ENCODE measurements at regions not wholly inside any gene's neighbourhood (a gene's known extent, or its start where the extent isn't known, plus 50 kb on each side); places are given as distances from the start of the nearest gene placed in this dataset.

DNA sequence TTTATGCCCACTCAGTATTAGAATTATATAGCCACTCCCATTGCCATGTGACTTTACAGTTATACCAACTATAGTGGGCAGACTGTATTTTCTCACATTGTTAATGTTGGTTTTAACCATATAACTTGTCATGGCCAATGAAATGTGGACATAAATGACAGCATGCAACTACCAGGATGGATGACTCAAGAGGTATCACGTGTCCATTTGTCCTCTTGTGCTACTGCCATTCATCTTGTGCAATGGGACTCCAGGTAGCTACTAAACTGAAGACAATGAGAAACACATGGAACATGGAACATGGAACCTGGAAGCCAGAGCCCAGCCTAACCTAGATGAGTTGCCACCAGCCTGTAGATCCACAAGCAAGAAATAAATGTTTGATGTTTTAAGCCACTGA lies 242.7 kb upstream of the IPO5 start:
- Histone ChIP-seq H3K4me3 (no peak overlapping the region), H3K9me2 (ENCODE audit: insufficient read depth) (no peaks in the 10 kb centered on the region), H4K20me1 (ENCODE audit: insufficient read depth) (no peaks in the 10 kb centered on the region), H3K27me3 (replicated peaks; ENCODE audit: insufficient read depth) (no peaks in the 10 kb centered on the region), H3K4me1 (ENCODE audit: insufficient read depth) (no peaks in the 10 kb centered on the region), H2AFZ (no peak overlapping the region), H3K9ac (no peak overlapping the region), H3K36me3 (ENCODE audit: low read depth) (no peaks in the 10 kb centered on the region), H3K79me2 (ENCODE audit: insufficient read depth) (no peaks in the 10 kb centered on the region), H3K9me3 (ENCODE audit: low read depth) (no peaks in the 10 kb centered on the region), H3K4me2 (ENCODE audit: unreplicated experiment) (no peak overlapping the region), H3F3A (ENCODE audit: insufficient read depth) (no peaks in the 10 kb centered on the region), H3K27ac (no peak overlapping the region)
- in situ Hi-C loops (cut with MboI): no loop called here
- TF ChIP-seq EZH2phosphoT487 (IDR thresholded peaks at IDR 0.05; ENCODE audit: insufficient read depth, low read depth) (no peak), EZH2 (IDR thresholded peaks at IDR 0.05; ENCODE audit: insufficient read depth, poor library complexity, severe bottlenecking) (no peak)
- no peak for DNase-seq
- 5 to 10% methylated on average over 1 of the region's 1 CpG for WGBS, 2 experiments (ENCODE audit: low coverage in 1 of 2, low lambda C conversion rate in 2 of 2, missing lambda C conversion rate in 2 of 2)

DNA sequence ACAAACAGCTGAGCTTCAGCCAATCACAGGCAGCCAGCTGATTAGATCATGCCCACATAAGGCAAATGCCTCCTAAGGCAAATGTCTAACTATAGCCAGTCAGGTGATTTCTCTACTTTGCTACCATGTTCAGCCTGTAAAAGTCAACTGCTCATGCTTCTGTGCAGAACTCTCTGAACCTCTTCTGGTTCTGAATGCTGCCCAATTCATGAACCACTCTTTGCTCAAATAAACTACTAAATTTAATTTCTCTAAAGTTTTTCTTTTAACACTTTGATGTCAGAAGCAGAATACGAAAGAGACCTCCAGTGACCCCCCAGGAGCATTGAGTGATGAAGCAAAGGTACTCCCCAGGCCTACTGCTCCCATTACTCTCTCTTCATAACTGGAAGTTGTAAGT lies 240.7 kb upstream of the IPO5 start:
- no peak for DNase-seq
- Histone ChIP-seq H4K20me1 (ENCODE audit: insufficient read depth) (no peaks in the 10 kb centered on the region), H3K4me1 (ENCODE audit: insufficient read depth) (no peaks in the 10 kb centered on the region), H2AFZ (no peak overlapping the region), H3K36me3 (ENCODE audit: low read depth) (no peaks in the 10 kb centered on the region), H3K27me3 (replicated peaks; ENCODE audit: insufficient read depth) (no peaks in the 10 kb centered on the region), H3K4me2 (ENCODE audit: unreplicated experiment) (no peak overlapping the region), H3F3A (ENCODE audit: insufficient read depth) (no peaks in the 10 kb centered on the region), H3K9me3 (ENCODE audit: low read depth) (no peaks in the 10 kb centered on the region), H3K4me3 (no peak overlapping the region), H3K9ac (no peak overlapping the region), H3K9me2 (ENCODE audit: insufficient read depth) (no peaks in the 10 kb centered on the region), H3K79me2 (ENCODE audit: insufficient read depth) (no peaks in the 10 kb centered on the region), H3K27ac (no peak overlapping the region)
- 13 to 27% methylated on average over 1 of the region's 1 CpG for WGBS, 2 experiments (ENCODE audit: low coverage in 1 of 2, low lambda C conversion rate in 2 of 2, missing lambda C conversion rate in 2 of 2)
- in situ Hi-C loops (cut with MboI): no loop called here
- TF ChIP-seq EZH2 (IDR thresholded peaks at IDR 0.05; ENCODE audit: insufficient read depth, poor library complexity, severe bottlenecking) (no peak), EZH2phosphoT487 (IDR thresholded peaks at IDR 0.05; ENCODE audit: insufficient read depth, low read depth) (no peak)

DNA sequence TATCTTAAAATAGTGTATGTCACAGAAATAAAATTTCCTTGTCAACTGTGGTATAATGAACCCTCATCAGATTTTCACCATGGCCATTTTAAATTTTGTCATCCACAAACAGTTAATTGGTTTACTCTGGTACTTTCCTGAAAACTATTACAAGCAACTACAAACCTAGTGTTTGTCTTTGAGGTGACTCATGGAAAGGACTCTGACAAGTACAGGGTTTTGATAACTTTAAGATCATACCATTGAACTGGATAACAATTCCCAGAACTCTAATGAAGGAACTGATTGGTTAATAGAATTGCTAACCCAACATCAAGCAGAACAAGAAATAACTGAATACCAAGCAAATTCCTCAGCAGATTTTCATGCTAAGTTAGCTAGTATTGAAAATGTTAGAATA lies 237.7 kb upstream of the IPO5 start:
- no peak overlapping the region for H3K9ac ChIP-seq
- H3K79me2 ChIP-seq (ENCODE audit: insufficient read depth): no peaks in the 10 kb centered on the region
- H3K27me3 ChIP-seq (replicated peaks; ENCODE audit: insufficient read depth): no peaks in the 10 kb centered on the region
- H3K4me3 ChIP-seq: no peak overlapping the region
- H3K4me1 ChIP-seq (ENCODE audit: insufficient read depth): no peaks in the 10 kb centered on the region
- H3K9me2 ChIP-seq (ENCODE audit: insufficient read depth): no peaks in the 10 kb centered on the region
- no peaks in the 10 kb centered on the region for H3K36me3 ChIP-seq (ENCODE audit: low read depth)
- H3K27ac ChIP-seq: no peak overlapping the region
- H3K9me3 ChIP-seq (ENCODE audit: low read depth): no peaks in the 10 kb centered on the region
- in situ Hi-C loops (cut with MboI): no loop called here
- H3K4me2 ChIP-seq (ENCODE audit: unreplicated experiment): no peak overlapping the region
- no peaks in the 10 kb centered on the region for H4K20me1 ChIP-seq (ENCODE audit: insufficient read depth)
- DNase-seq: no peak
- no peaks in the 10 kb centered on the region for H3F3A ChIP-seq (ENCODE audit: insufficient read depth)
- TF ChIP-seq EZH2phosphoT487 (IDR thresholded peaks at IDR 0.05; ENCODE audit: insufficient read depth, low read depth) (no peak), EZH2 (IDR thresholded peaks at IDR 0.05; ENCODE audit: insufficient read depth, poor library complexity, severe bottlenecking) (no peak)
- H2AFZ ChIP-seq: no peak overlapping the region

DNA sequence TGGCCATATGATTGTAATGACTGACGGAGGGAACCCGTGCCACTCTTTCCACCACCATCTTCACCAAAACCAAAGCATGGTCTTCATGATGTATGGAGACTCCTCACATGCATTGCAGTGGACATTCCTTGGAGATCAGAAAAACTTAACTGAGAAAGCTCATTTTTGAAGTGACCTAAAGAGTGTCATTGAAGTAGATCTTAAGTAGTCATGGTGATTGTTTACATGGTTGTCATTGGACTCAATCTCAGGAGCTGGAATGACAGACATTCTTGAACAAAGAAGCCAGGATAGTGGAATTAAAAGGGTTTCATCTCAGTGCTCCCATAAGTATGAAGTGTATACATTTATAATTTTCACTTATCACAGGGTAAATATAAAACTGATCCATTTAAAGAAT lies 236.7 kb upstream of the IPO5 start:
- no peak overlapping the region for H3K9ac ChIP-seq
- 55 to 62% methylated on average over 2 of the region's 2 CpGs for WGBS, 2 experiments (ENCODE audit: low coverage in 1 of 2, low lambda C conversion rate in 2 of 2, missing lambda C conversion rate in 2 of 2)
- no peak overlapping the region for H3K27ac ChIP-seq
- H4K20me1 ChIP-seq (ENCODE audit: insufficient read depth): no peaks in the 10 kb centered on the region
- no peaks in the 10 kb centered on the region for H3K9me2 ChIP-seq (ENCODE audit: insufficient read depth)
- no peaks in the 10 kb centered on the region for H3K4me1 ChIP-seq (ENCODE audit: insufficient read depth)
- H2AFZ ChIP-seq: no peak overlapping the region
- in situ Hi-C loops (cut with MboI): no loop called here
- H3K36me3 ChIP-seq (ENCODE audit: low read depth): no peaks in the 10 kb centered on the region
- no peak overlapping the region for H3K4me3 ChIP-seq
- H3K4me2 ChIP-seq (ENCODE audit: unreplicated experiment): no peak overlapping the region
- DNase-seq: no peak
- TF ChIP-seq EZH2phosphoT487 (IDR thresholded peaks at IDR 0.05; ENCODE audit: insufficient read depth, low read depth) (no peak), EZH2 (IDR thresholded peaks at IDR 0.05; ENCODE audit: insufficient read depth, poor library complexity, severe bottlenecking) (no peak)
- no peaks in the 10 kb centered on the region for H3F3A ChIP-seq (ENCODE audit: insufficient read depth)
- no peaks in the 10 kb centered on the region for H3K9me3 ChIP-seq (ENCODE audit: low read depth)
- H3K79me2 ChIP-seq (ENCODE audit: insufficient read depth): no peaks in the 10 kb centered on the region
- H3K27me3 ChIP-seq (replicated peaks; ENCODE audit: insufficient read depth): no peaks in the 10 kb centered on the region

DNA sequence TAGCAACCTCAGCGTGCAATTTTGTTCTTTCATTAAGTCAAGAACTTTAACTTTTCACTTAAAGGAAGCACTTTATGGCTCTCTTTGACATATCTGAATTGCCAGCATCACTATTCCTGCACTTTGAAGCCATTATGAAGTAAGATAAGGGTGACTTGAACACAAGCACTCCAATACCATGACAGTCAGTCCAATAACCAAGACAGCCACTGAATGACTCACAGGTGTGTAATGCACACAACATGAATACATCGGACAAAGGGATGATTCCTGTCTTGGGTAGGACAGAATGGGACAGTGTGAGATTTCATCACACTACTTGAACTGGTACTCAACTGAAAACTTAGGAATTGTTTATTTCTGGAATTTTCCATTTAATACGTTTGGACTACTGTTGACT lies 233.7 kb upstream of the IPO5 start:
- DNase-seq: peak; percentile 9
- in situ Hi-C loops (cut with MboI): no loop called here
- Histone ChIP-seq H3F3A (ENCODE audit: insufficient read depth) (no peaks in the 10 kb centered on the region), H3K36me3 (ENCODE audit: low read depth) (no peaks in the 10 kb centered on the region), H3K27ac (no peak overlapping the region), H3K27me3 (replicated peaks; ENCODE audit: insufficient read depth) (no peaks in the 10 kb centered on the region), H3K4me1 (ENCODE audit: insufficient read depth) (no peaks in the 10 kb centered on the region), H3K9me2 (ENCODE audit: insufficient read depth) (no peaks in the 10 kb centered on the region), H3K9ac (no peak overlapping the region), H3K9me3 (ENCODE audit: low read depth) (no peaks in the 10 kb centered on the region), H3K4me2 (ENCODE audit: unreplicated experiment) (no peak overlapping the region), H3K4me3 (no peak overlapping the region), H4K20me1 (ENCODE audit: insufficient read depth) (no peaks in the 10 kb centered on the region), H3K79me2 (ENCODE audit: insufficient read depth) (no peaks in the 10 kb centered on the region), H2AFZ (no peak overlapping the region)
- TF ChIP-seq EZH2 (IDR thresholded peaks at IDR 0.05; ENCODE audit: insufficient read depth, poor library complexity, severe bottlenecking) (no peak), EZH2phosphoT487 (IDR thresholded peaks at IDR 0.05; ENCODE audit: insufficient read depth, low read depth) (no peak)
- WGBS, 2 experiments (ENCODE audit: low coverage in 1 of 2, low lambda C conversion rate in 2 of 2, missing lambda C conversion rate in 2 of 2): 64 to 69% methylated on average over 3 of the region's 3 CpGs
